Lung (tissue), 11 donors: ENCODE measurements at regions not wholly inside any gene's neighbourhood (a gene's known extent, or its start where the extent isn't known, plus 50 kb on each side); places are given as distances from the start of the nearest gene placed in this dataset.
"Not testable (repeated sequence)": the region's sequence is repeated elsewhere in the genome, so short reads cannot be mapped to it uniquely, and the experiment has no call there.

Source experiments
- ATAC-seq: fragments of 200-7000 bp; cut with Tn5 transposase; one replicate; pipeline ENCODE4 v1.9.1; 2020; ENCODE audit warnings: moderate number of reproducible peaks; ENCODE audit not compliant: insufficient read depth, low FRiP score
- DNase-seq, 3 donors: peaks; one replicate each; pipeline ENCODE4 v3.0.0-alpha.2; 2013 to 2017
- H3K27ac ChIP-seq, 2 donors: one replicate each; pipeline ENCODE4 v1.5.1; 2013; ENCODE audit warnings: mild to moderate bottlenecking in 2 of 2, moderate library complexity in 2 of 2, control low read depth in 1 of 2, inconsistent platforms in 1 of 2, low read depth in 1 of 2, low read length in 1 of 2
- H3K27me3 ChIP-seq, 3 donors: one replicate each; pipeline ENCODE4 v1.5.1; 2013; ENCODE audit warnings: low read length in 2 of 3; ENCODE audit not compliant: control insufficient read depth in 3 of 3, insufficient read depth in 3 of 3
- H3K36me3 ChIP-seq, 4 donors: one replicate each; pipeline ENCODE4 v1.5.1; 2013; ENCODE audit warnings: low read length in 4 of 4, mild to moderate bottlenecking in 1 of 4, moderate library complexity in 1 of 4; ENCODE audit not compliant: control insufficient read depth in 4 of 4, insufficient read depth in 4 of 4
- H3K4me1 ChIP-seq, 5 donors: one replicate each; pipeline ENCODE4 v1.5.1; 2013; ENCODE audit warnings: low read length in 5 of 5, mild to moderate bottlenecking in 2 of 5, moderate library complexity in 1 of 5; ENCODE audit not compliant: control insufficient read depth in 5 of 5, insufficient read depth in 5 of 5
- H3K4me3 ChIP-seq: one replicate; pipeline ENCODE4 v1.5.1; 2013; ENCODE audit warnings: mild to moderate bottlenecking, control low read depth, moderate library complexity
- H3K9ac ChIP-seq, 2 donors: one replicate each; pipeline ENCODE4 v1.5.1; 2013; ENCODE audit warnings: low read length in 2 of 2, control low read depth in 1 of 2; ENCODE audit not compliant: insufficient read depth in 1 of 2
- H3K9me3 ChIP-seq, 4 donors: one replicate each; pipeline ENCODE4 v1.5.1; 2013; ENCODE audit warnings: low read length in 3 of 4, mild to moderate bottlenecking in 1 of 4, moderate library complexity in 1 of 4; ENCODE audit not compliant: control insufficient read depth in 4 of 4, insufficient read depth in 3 of 4
- CTCF ChIP-seq: IDR thresholded peaks from 2 replicates; pipeline ENCODE4 v1.5.1; 2012; ENCODE audit warnings: mild to moderate bottlenecking; ENCODE audit errors: control extremely low read depth, extremely low read depth
- WGBS, 2 donors: extraction: QIAGEN DNeasy Blood & Tissue Kit; methylation state at CpG; one replicate each; pipeline ENCODE4 v1.1.7; 2013; 5-methylcytosine and 5-hydroxymethylcytosine counted together
- donor health status: control.
- donor health status: control.
- donor health status: Bipolar disorder and iron deficiency.
- donor health status: healthy.
- donor health status: DM: yes; HTN: yes; CAD: no.

GRCh38 chr10:33914746-33915145 is 580.3 kb upstream of the NRP1 start:
- DNase-seq, result no peak
- Histone ChIP-seq H3K4me1 (peaks cover 0 to 8% (median 0%) of the 10 kb centered on the region in 5 donors), H3K9me3 (peaks cover 0 to under 1% (median 0%) of the 10 kb centered on the region in 4 donors), H3K9ac (no peak overlapping the region), H3K27me3 (no peaks in the 10 kb centered on the region), H3K4me3 (no peak overlapping the region), H3K27ac (no peak overlapping the region), H3K36me3 (no peaks in the 10 kb centered on the region)
- no peak for ATAC-seq
- TF ChIP-seq CTCF, result no peak
- WGBS, 2 donors, result 90 to 94% methylated on average over 2 of the region's 2 CpGs

- DNase-seq, result no peak
- H3K36me3 ChIP-seq, result no peaks in the 10 kb centered on the region
- peaks cover 0 to 8% (median 0%) of the 10 kb centered on the region in 5 donors for H3K4me1 ChIP-seq
- ATAC-seq, result no peak
- no peaks in the 10 kb centered on the region for H3K27me3 ChIP-seq
- H3K27ac ChIP-seq, result no peak overlapping the region
- no peaks in the 10 kb centered on the region for H3K9me3 ChIP-seq
- TF ChIP-seq CTCF, result no peak
- WGBS, 2 donors, result 94 to 96% methylated on average over 3 of the region's 3 CpGs
- H3K4me3 ChIP-seq, result no peak overlapping the region
- H3K9ac ChIP-seq, result no peak overlapping the region
Observed at GRCh38 chr10:33913194-33913593, 578.7 kb upstream of the NRP1 start.

- not testable (repeated sequence) for H3K9me3 ChIP-seq, ATAC-seq
- WGBS, 2 donors, result 86% methylated on average over 4 of the region's 4 CpGs
Observed at GRCh38 chr10:33909476-33909875, 575.0 kb upstream of the NRP1 start.

GRCh38 chr10:33901166-33901565 is 566.7 kb upstream of the NRP1 start:
- TF ChIP-seq CTCF, result no peak
- ATAC-seq (no peak), DNase-seq (peak in 2 of 3 donors; percentile 67 to 78)
- H3K9ac ChIP-seq, result no peak overlapping the region
- no peaks in the 10 kb centered on the region for H3K9me3 ChIP-seq
- H3K36me3 ChIP-seq, result no peaks in the 10 kb centered on the region
- no peak overlapping the region for H3K4me3 ChIP-seq
- H3K4me1 ChIP-seq, result peaks cover 0 to 26% (median 2%) of the 10 kb centered on the region in 5 donors
- peak overlapping the region; percentile 50 to 52 for H3K27ac ChIP-seq
- H3K27me3 ChIP-seq, result no peaks in the 10 kb centered on the region
- 60 to 63% methylated on average over 2 of the region's 2 CpGs for WGBS, 2 donors

More at GRCh38 chr10:33909476-33909875, 575.0 kb upstream of the NRP1 start:
- not testable (repeated sequence) for H3K9ac ChIP-seq, H3K27ac ChIP-seq, H3K36me3 ChIP-seq, H3K27me3 ChIP-seq, H3K4me1 ChIP-seq, H3K4me3 ChIP-seq, DNase-seq
